Activated CD8-positive, alpha-beta memory T cell treated with anti-CD3 and anti-CD28 coated beads for 36 hours (primary cell): ENCODE measurements at regions not wholly inside any gene's neighbourhood (a gene's known extent, or its start where the extent isn't known, plus 50 kb on each side); places are given as distances from the start of the nearest gene placed in this dataset.
"Not testable (repeated sequence)": the region's sequence is repeated elsewhere in the genome, so short reads cannot be mapped to it uniquely, and the experiment has no call there.

Experiments
- CTCF ChIA-PET: fragments of 350-600 bp; sonication (Branson Sonifier 250); formaldehyde crosslinking; loops from one replicate; lab custom pipeline; 2021; ENCODE audit warnings: antibody characterized with exemption; lab: Charles Lee
- POLR2A ChIA-PET: fragments of 350-600 bp; sonication (Branson Sonifier 250); formaldehyde crosslinking; loops from one replicate; lab custom pipeline; 2021; ENCODE audit warnings: antibody characterized with exemption; lab: Charles Lee

DNA sequence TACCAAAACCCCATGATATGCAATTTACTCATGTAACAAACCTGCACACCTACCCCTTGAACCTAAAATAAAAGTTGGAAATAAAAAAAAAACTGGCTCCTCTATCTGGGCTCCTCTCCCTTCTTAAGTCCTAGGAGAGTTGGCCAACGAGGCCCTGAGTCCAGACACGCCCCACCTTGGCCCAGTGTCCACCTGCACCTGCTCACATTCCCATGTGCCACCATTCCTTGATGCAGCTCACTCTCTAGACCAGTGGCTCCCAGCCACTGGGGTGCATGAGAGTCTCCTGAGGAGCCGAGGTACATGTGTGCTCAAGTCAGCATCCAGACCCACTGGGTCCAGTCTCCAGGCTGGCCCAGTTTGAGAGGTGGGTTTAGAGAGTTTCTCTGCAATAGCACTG, 157.4 kb downstream of the BCL2L11 start:
- CTCF ChIA-PET, POLR2A ChIA-PET: not testable (repeated sequence)

DNA sequence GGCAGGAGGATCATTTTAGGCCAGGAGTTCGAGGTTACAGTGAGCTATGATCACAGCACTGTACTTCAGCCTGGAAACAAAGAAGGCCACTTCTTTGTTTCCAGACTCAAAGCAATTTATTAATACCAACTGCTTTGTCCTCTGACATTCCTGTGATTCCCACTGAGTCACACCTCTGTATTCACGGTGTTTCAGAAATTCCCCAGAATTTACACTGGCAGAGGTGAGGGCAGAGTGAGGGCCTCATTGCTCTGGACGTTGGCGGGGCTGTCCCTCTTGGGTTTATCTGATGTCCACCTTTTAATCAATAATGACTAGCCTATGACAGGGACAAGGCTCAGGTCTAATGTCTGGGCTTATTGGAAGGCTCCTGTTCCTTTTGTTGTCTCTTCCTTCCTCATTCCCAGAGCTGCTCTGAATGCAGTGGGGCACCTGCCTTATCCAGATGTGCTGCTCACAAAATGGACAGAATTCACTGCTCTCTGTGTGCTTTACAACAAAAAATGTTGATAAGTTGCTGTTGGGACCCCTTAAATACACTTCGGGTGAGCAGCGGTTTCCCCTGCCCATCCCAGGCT, 160.1 kb downstream of the BCL2L11 start:
- CTCF ChIA-PET, POLR2A ChIA-PET: not testable (repeated sequence)

DNA sequence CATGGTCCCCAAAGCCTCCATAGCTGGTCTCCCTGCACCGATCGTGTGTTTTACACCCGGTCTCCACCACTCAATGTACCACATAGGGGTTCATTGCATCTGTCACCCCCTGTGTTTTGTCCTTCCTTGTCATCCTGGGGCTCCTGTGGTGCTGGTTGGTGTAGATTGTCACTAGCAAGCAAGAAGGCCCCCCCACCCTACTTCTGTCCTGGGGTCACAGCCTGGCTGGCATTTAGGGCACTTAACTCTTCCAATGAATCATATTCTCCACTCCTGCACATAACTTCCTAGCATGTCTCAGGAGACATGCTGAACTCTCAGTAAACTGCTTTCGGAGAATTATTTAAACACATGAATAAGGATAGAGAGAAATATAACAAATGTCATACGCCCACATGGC, 161.4 kb downstream of the BCL2L11 start:
- CTCF ChIA-PET, POLR2A ChIA-PET: not testable (repeated sequence)

DNA sequence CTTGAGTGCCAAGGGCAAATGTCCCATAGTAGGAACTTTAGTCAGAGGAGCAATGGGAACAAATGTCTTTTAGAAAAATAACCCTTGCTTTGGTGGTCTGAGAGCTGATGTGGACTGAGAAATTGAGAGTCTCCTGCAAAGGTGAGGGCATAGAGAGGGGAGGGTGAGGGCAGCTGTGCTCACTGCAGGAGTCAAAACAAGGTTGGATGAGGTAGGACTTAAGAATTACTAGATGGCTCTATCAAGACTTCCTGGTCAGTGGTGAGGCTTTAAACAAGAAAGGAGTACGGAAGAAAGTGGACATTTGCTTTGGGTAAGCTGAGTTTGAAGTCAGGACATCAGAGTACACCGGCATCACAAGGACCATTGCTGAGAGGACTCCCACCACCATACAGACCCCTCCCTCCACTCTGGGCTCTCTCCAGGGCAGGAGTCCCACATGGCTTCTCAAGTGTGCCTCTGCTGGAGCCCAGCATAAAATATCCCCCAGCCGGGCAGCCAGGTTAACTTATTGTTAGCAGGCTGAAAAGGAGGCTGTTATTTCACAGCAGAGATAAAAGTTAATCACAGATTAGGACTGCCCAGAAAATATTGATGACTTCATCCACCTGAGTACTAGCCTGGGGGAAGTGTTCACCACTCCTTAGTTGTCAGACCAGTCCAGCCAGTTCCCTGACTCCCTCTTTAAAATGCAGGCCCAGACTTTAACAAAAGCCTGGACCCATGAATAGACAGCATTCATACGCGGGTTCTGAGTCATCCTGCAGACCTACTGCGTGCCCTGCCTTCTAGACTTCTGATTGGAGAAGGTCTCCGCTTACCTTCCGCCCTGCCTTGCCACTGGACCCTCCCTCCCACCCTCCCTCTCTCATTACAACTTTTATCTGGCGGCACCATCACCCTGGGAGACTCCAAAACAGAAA, 167.2 kb downstream of the BCL2L11 start:
- POLR2A ChIA-PET: not testable (repeated sequence)

DNA sequence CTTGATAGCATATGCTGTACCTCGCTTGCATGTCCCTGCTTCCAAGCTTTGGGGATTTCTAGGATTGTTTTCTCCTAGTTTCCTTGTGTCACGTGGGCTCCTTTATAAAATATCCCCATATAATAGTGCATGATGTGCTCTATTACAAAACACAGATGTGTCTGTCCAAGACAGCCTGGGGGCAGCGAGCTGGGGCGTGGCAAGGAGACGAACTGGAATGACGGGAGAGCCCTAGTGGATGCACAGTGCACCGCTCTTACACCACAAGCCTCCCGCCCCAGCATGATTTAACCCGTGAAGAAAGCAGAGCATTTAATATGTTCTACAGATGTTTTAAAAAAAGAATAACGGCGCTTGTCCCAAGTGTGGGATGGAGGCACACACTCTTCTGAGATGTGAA, 169.7 kb downstream of the BCL2L11 start:
- CTCF ChIA-PET, POLR2A ChIA-PET: not testable (repeated sequence)

More for the DNA sequence above, 167.2 kb downstream of the BCL2L11 start:
- CTCF ChIA-PET: not testable (repeated sequence)

DNA sequence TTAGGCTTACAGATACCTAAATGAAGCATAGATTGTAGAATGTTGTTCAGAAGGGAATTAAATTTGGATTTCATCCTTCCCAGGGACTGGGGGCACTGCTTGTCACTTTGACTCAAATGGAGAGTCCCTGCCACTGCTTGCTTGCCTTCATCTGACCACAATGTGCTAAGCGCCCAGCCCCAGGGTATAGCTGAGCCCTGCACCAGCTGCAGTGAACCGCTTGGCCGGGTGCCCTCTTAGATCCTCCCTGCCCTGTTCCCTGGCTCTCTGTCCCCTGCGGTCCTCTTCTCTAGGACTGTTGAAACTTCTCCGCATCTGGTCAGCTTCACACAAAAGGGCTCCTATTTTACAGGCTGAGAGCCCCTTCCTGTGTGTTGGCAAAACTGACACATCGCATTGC, 170.9 kb downstream of the BCL2L11 start:
- POLR2A ChIA-PET: not testable (repeated sequence)

DNA sequence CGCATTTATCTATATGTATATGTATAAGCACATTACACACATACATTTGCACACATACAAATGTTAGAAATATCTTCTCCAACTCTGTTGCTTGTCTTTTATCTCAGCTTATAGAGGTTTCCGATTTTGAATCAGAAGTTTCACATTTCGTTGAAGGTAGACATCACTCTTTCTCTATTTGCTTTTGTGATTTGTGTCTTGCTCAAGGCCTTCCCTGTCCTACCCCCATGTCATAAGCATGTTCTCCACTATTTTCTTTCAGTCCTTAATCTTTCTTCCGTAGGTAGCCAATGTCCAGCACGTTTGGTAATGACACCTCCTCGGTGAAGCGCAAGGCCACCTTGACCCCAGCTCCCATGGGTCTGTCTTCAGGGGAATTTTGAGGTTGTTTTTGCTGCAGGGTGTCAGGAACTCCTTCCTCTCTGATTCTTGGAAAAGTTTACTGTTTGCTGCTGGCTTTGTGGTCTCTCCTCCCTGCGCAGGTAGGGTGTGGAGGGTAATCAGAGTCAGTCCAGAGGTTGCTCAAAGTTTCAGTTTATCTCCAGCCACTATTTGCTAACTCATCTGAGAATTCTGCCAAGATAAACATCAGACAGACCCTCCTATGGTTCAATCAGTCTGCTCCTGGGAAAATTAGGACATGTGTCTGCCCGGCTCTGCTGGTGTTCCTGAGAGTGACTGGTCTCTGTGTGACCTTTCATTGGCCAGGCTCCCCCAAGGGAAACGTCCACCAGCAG, 171.7 kb downstream of the BCL2L11 start:
- CTCF ChIA-PET, POLR2A ChIA-PET: not testable (repeated sequence)

More for the DNA sequence above, 170.9 kb downstream of the BCL2L11 start:
- CTCF ChIA-PET: not testable (repeated sequence)

DNA sequence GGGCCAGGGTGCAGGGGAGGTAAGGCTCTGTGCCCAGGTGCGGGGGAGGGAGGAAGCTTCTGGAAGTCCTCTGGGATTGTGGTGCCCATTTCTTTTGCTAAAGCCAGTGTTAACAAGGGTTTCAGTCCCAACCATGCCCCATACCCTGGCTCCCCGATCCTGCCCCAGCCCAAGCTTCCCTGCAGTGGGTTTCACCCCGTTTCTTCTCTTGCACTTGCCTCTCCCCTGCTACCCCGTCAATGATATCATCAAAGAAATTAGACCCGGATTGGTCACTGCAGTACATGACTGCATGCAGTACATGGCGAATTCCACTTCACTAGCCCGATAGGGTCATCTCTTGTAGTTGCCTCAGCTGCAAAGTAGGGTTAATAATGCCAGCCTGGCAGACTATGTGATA, 174.0 kb downstream of the BCL2L11 start:
- POLR2A ChIA-PET, CTCF ChIA-PET: not testable (repeated sequence)

DNA sequence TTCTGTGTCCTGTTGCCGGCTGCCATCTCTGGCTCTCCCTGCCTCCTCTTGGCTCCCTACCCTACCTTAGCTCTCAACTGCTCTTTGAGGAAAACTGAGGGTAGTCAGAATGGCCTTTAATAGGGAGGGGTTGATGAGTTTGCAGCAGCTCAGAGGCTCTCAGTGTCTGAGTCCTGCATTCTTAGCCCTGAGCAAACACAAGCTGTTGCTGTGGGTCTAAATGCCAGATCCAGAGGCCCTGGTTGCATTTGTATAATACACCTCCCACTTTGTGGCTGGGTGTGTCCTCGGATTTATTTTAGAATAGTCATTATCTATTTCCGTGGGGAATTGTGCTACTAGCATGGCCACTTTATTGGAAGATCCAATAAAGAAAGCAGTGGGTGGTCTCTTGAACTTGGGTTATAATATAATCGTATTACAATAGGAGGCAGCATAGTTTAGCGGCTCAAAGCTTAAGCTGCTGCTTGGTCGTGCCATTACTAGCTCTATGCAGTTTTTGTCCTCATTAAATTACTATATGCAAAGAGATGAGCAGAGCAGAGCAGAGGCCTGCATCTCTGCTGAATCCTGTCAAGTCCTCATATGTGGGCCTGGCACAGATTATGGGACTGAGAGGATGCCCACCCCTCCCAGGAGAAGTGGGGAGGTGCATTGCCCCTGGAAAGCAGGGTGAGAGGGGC, 175.5 kb downstream of the BCL2L11 start:
- CTCF ChIA-PET, POLR2A ChIA-PET: not testable (repeated sequence)

DNA sequence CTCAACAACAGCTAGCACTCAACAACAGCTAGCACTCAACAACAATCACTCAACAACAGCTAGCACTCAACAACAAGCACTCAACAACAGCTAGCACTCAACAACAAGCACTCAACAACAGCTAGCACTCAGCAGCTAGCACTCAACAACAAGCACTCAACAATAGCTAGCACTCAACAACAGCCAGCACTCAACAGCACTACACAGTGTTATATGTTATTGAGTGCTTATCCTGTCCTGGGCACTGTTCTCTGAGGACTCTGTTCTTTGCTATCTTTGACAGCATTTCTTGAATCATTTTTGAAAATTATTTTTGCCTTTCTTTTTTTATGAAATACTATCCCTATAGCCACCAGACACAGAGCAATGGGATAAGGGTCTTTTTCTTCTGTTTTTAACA, 176.4 kb downstream of the BCL2L11 start:
- POLR2A ChIA-PET, CTCF ChIA-PET: not testable (repeated sequence)

DNA sequence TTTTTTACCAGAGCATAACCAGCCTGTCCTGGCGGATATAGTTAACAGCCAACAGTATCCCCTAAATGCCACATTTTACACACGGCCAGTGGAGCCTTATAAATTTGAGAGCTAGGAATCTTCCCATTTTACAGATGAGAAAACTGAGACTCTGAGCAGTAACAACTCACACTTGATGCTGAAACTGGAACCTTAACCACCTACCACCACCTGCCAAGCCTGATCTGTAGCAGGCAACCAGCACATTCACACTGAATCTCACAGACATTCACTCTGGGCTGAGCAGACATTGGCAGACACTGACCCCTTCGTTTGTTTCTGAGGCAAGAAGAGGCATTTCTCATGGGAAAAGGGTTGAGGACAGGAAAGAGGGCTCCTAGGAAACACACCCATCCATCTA, 178.2 kb downstream of the BCL2L11 start:
- CTCF ChIA-PET, POLR2A ChIA-PET: not testable (repeated sequence)

DNA sequence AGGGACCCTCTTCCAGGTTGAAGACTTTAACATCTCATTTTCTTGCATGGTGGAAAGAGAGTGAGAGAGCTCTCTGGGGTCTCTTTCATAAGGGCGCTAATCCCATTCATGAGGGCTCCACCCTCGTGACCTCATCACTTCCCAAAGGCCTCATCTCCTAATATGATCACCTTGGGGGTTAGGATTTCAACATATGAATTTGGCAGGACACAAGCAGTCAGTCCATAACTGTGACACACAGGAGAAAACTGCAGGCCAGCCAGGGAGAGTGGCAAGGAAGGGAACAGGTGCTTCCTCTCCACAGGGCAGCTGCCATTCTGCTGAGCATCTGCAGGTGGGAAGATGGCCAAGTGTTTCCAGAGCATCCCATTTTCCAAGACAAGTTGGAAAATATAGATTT, 178.9 kb downstream of the BCL2L11 start:
- POLR2A ChIA-PET, CTCF ChIA-PET: not testable (repeated sequence)

DNA sequence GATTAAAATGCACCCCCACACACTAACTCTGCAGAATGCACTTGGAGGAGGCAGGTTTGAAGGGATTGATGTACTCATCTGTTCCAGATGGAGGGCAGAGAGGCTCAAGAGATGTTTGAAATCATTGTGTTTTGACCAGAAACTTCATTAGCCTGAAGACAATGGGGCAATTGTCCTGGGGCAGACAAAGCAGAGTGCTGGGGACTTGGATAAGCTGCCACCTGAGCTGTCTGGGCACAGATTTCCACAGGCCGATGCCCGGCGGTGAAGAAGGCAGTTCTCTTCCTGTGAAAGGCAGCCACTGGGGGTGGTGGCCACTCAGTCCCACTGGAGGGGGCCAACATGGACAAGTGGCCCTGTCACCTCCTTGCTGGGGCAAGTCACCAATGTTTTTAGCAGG, 181.0 kb downstream of the BCL2L11 start:
- POLR2A ChIA-PET, CTCF ChIA-PET: not testable (repeated sequence)

DNA sequence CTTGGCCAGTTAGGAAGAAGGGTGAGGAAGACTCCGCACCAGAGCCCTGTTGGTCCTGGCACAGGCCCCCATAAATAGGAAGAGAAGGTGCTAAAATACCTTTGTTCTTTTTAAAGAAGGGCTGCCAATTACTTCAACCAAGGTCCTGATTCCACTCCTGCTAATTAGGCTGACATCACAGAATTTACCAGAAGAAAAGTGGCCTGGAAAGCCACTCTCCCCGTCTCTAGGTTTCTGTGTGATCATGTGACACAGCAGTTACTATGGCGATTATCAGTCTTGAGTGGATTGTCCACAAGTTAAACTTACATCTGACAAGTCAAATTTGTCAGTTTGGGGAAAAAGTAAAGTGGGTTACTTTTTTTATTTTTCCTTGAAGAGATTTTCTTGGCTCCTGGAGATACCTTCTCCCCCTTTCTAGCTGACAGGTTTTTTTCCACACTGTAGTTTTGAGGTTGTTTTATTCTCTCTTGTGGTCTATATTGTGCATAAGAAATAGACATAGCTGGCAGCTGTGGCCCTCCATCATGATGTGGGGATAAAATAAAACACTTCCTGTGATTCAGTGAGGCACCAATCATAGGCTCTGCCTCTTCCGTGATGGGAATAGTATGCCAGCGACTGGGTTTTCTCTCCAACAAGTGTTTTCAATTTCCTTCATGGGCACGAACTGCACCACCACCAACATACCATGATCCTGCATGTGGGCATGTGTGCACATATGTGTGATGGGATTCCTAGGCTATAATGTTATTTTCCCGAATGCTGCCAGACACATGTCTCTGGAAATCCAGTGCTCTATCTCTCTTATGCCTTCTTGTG, 181.9 kb downstream of the BCL2L11 start:
- CTCF ChIA-PET, POLR2A ChIA-PET: not testable (repeated sequence)

DNA sequence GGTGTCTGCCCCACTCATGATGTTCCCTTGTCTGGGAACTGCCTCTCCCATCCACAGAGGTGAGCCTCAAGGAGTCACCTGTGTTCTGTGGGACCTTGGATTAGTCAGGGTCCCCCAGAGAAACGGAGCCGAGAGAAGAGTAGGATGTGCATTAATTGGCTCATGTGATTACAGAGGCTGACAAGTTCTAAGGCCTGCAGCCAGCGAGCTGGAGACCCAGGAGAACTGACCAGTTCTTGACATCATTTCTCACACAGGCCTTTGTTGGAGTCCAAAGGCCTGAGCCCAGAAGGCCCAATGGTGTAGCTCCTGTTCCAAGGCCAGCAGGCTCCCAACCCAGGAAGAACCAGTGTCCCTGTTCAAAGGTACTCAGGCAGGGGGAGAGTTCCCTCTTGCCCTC, 186.6 kb downstream of the BCL2L11 start:
- POLR2A ChIA-PET, CTCF ChIA-PET: not testable (repeated sequence)

DNA sequence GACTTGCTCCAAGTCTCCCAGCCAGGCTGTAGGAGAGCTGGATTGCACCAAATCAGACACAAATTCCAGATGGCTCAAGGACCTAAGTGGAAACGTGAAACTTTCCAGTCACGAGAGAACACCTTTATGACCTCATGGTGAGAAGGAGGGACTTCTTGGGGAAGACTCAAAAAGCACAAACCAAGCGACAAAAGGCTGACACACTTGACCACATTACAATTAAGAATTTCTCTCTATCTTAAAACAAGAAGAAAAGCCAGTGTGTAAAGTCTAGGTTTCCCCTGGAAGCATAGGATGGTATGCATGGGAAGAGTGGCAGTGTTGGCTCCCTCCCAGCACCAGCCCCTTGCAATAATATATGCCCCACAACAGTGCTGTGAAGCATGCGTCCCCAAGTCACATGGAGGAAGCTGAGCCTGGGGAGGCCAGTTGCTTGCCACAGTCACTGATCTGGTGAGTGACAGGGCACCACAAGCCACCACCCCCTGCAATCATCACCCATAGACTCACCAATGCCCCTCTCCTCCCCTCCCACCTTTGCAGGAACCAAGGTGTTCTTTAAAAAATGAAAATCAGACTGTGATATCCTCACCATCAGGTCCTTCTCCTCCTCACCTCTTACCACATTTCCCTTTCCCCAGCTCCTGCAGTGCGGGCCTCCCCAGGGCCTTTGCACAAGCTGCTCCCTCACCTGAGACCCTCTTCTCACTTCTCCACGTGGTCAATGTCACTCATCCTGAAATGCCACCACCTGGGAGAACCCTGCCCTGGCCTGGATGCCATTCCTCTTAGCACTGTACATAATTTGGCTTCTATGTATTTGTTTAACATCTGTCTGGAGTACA, 188.7 kb downstream of the BCL2L11 start:
- POLR2A ChIA-PET, CTCF ChIA-PET: not testable (repeated sequence)

DNA sequence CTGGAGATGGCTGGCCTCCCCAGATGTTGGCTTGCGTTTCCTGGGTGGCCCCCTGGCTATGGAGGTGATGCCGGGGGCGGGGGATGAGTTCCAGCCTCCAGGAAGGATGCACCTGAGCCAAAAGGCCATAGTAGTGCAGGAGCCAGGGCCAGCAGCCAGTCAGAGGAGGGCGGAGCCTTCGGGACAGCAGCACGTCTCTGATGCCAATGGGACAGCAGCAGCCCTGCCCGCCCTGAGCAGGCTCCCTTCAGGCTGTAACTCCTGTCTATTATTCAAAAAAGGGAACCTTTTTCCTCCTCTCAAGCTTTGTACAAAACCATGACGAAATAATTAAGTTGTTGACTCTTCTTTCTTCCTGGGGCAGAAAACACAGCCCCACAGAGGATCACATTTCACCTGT, 189.7 kb downstream of the BCL2L11 start:
- CTCF ChIA-PET, POLR2A ChIA-PET: not testable (repeated sequence)

DNA sequence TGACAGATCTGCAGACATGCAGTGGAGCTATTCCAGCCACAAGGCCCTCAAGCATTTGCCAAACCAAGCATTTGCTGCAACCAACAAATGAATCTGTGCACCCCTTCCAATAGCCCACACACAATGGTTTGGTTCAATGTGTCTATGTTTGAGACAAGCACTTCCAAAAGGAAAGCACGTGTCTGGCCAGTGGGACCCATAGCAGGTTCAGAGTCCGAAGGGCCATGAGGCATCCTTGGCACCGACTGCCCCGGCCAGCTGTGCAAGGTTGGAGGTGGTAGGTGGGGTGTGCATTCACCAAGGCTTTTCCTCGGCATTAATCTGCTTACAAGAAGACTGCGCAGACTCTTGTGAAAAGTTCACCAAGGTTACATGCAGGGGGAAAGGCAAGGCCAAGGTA, 190.9 kb downstream of the BCL2L11 start:
- CTCF ChIA-PET, POLR2A ChIA-PET: not testable (repeated sequence)
